Activated T-cell treated with anti-CD3 and anti-CD28 coated beads, Interleukin-2, amount 50 U/mL, for 72 hours (primary cell): ENCODE measurements at regions not wholly inside any gene's neighbourhood (a gene's known extent, or its start where the extent isn't known, plus 50 kb on each side); places are given as distances from the start of the nearest gene placed in this dataset.
A peak's percentile ranks its signal among the peaks of the same experiment; 100 is the strongest.

ENCODE experiments used
- ATAC-seq, 2 donors: fragments of 150-1000 bp; cut with Tn5 transposase; replicated peaks in 1 of 2; 2 replicates each; pipeline ENCODE4 v1.10.0; 2021; ENCODE audit warnings: moderate library complexity in 2 of 2, mild to moderate bottlenecking in 1 of 2
- DNase-seq, 2 donors: peaks; one replicate each; pipeline ENCODE4 v3.0.0; 2021 to 2022; ENCODE audit warnings: mixed read lengths in 1 of 2
- H3K27ac Mint-ChIP-seq: one replicate; pipeline ENCODE4 v1.8.0; 2022; ENCODE audit warnings: mild to moderate bottlenecking, moderate library complexity, mixed read lengths
- H3K27me3 Mint-ChIP-seq: one replicate; pipeline ENCODE4 v1.8.0; 2022; ENCODE audit warnings: low read depth, mixed read lengths
- H3K36me3 Mint-ChIP-seq, 2 donors: one replicate each; pipeline ENCODE4 v1.8.0; 2022; ENCODE audit warnings: mixed read lengths in 2 of 2, mild to moderate bottlenecking in 1 of 2; ENCODE audit not compliant: insufficient read depth in 2 of 2
- H3K4me1 Mint-ChIP-seq: one replicate; pipeline ENCODE4 v1.8.0; 2022; ENCODE audit warnings: low read depth, mixed read lengths
- H3K4me3 Mint-ChIP-seq, 2 donors: one replicate each; pipeline ENCODE4 v1.8.0; 2022; ENCODE audit warnings: mild to moderate bottlenecking in 2 of 2, mixed read lengths in 2 of 2, moderate library complexity in 2 of 2
- H3K9me3 Mint-ChIP-seq, 2 donors: one replicate each; pipeline ENCODE4 v1.8.0; 2022; ENCODE audit warnings: mixed read lengths in 2 of 2

GRCh38 chr12:90078344-90078743 lies 369.7 kb upstream of the ATP2B1 start:
- ATAC-seq (peak in 1 of 2 donors; percentile 42), DNase-seq (no peak)
- Mint-ChIP-seq H3K27ac (no peak overlapping the region), H3K36me3 (no peaks in the 10 kb centered on the region), H3K27me3 (peaks cover 11% of the 10 kb centered on the region), H3K4me3 (no peak overlapping the region), H3K9me3 (no peaks in the 10 kb centered on the region), H3K4me1 (peaks cover 38% of the 10 kb centered on the region)

GRCh38 chr12:90077756-90078155 lies 369.1 kb upstream of the ATP2B1 start:
- Mint-ChIP-seq H3K36me3 (no peaks in the 10 kb centered on the region), H3K9me3 (no peaks in the 10 kb centered on the region), H3K4me1 (peaks cover 38% of the 10 kb centered on the region), H3K4me3 (no peak overlapping the region), H3K27ac (no peak overlapping the region), H3K27me3 (peaks cover 13% of the 10 kb centered on the region)
- ATAC-seq (no peak), DNase-seq (no peak)

DNA sequence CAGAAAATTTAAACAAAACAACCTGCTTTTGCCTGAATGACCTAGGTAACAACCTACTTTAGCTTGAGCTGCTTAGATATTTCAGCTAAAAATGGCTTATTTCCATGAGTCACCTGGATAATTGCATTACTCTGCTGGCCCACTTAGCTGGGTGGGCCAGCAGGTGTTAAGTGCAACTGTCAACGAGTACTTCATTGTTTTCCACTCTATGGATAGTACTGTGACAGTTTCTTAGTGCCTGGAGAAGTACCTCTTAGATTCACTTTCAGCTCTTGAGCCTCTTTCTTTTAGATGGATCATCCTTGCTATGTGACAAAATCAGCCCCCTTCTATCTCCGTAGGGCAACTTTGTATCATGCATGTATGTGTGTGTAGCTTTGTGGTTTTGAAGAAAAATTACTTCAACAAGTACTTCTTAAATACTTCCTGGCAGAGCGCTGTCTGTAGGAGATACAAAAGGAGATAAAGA lies 368.2 kb upstream of the ATP2B1 start:
- ATAC-seq (peak; percentile 37 to 67), DNase-seq (no peak)
- H3K4me1 Mint-ChIP-seq, result peaks cover 38% of the 10 kb centered on the region
- no peak overlapping the region for H3K27ac Mint-ChIP-seq
- peak overlapping the region; percentile 9 to 48 for H3K4me3 Mint-ChIP-seq
- no peaks in the 10 kb centered on the region for H3K36me3 Mint-ChIP-seq
- peaks cover 13% of the 10 kb centered on the region for H3K27me3 Mint-ChIP-seq
- no peaks in the 10 kb centered on the region for H3K9me3 Mint-ChIP-seq

DNA sequence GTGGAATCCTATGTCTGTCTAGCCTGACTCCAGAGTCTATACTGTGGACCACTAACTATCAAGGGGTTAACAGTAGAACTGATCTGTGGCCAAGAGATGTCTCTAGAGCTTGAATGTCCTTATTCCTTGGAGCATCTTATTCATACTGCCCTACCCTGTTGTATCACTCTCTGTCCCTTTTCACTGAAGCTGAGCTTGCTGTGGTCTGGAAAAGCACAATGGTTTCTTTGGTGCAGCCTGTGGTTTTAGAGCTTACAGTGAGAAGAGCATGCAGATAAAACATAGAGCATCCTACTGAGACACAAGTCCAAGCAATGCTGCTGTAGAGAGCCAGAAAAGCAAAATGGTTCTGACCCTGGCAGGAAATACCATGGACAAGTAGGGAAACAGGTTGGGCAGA lies 367.0 kb upstream of the ATP2B1 start:
- ATAC-seq, result peak; percentile 29 to 48
- peaks cover 38% of the 10 kb centered on the region for H3K4me1 Mint-ChIP-seq
- H3K4me3 Mint-ChIP-seq, result no peak overlapping the region
- H3K9me3 Mint-ChIP-seq, result peaks cover 0 to 2% of the 10 kb centered on the region in 2 donors
- H3K36me3 Mint-ChIP-seq, result no peaks in the 10 kb centered on the region
- no peak overlapping the region for H3K27ac Mint-ChIP-seq
- H3K27me3 Mint-ChIP-seq, result peaks cover 13% of the 10 kb centered on the region
- DNase-seq, result no peak

DNA sequence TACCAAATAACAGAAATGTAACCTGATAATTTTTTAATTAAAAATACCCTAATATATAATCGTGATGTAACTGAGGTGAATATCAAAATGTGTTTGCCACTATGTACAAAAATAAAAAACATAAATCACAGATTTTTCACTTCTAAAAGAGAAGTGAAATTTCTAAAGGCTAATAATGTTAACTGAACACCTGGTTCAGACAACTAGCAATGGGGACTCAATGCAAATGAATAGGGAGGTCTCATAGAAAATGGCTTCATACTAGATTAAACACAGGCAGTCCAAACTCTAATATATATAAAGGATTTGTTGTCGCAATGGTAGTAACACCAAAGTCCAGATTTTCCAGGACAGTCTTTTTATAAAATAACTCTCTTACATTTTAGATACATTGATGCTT lies 365.4 kb upstream of the ATP2B1 start:
- no peaks in the 10 kb centered on the region for H3K36me3 Mint-ChIP-seq
- ATAC-seq (no peak), DNase-seq (no peak)
- no peak overlapping the region for H3K4me3 Mint-ChIP-seq
- H3K27me3 Mint-ChIP-seq, result peaks cover 13% of the 10 kb centered on the region
- no peak overlapping the region for H3K27ac Mint-ChIP-seq
- peaks cover 0 to 4% of the 10 kb centered on the region in 2 donors for H3K9me3 Mint-ChIP-seq
- H3K4me1 Mint-ChIP-seq, result peaks cover 33% of the 10 kb centered on the region

DNA sequence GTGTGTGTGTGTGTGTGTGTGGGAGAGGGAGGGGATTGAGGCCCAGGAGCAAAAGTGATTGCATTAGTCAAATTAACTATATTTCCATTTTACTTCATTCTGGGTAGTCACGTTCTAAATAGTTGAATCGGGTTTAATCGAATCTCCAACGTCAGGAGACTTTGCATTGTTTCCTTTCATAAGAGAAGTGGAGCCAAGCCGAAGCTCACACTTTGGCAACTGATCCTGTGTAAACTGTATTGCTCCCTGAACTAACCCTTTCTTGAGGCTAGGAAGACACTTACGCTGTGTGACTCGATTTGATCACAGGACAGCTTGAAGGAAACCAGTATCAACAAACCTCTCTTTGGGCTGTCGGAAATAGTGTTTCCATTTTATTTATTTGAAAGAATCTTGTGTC lies 363.4 kb upstream of the ATP2B1 start:
- ATAC-seq (no peak), DNase-seq (no peak)
- Mint-ChIP-seq H3K27me3 (peaks cover 13% of the 10 kb centered on the region), H3K4me3 (no peak overlapping the region), H3K36me3 (no peaks in the 10 kb centered on the region), H3K27ac (no peak overlapping the region), H3K9me3 (peaks cover 0 to 4% of the 10 kb centered on the region in 2 donors), H3K4me1 (peaks cover 12% of the 10 kb centered on the region)

DNA sequence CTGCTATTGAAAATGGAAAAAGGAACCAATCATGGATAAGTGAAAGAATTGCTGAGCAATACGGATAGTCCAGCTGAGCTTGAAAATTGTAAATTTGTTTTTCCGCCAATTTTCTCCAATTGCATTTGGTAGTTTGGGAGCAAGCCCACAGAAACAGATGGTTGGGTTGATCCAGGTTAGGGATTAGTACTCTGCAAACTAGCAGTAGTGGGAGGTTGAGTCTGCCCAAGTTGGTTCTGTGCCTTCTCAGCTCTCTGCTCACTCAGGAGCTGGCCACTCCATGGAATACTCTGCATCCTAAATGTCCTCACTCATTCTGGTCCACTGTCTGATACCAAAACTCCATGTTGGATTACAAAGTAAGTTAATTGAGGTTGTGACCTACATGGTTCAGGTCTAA lies 361.1 kb upstream of the ATP2B1 start:
- Mint-ChIP-seq H3K36me3 (no peaks in the 10 kb centered on the region), H3K27ac (no peak overlapping the region), H3K4me1 (no peaks in the 10 kb centered on the region), H3K4me3 (no peak overlapping the region), H3K9me3 (peaks cover 0 to 4% of the 10 kb centered on the region in 2 donors), H3K27me3 (peaks cover 9% of the 10 kb centered on the region)
- ATAC-seq (no peak), DNase-seq (no peak)

- ATAC-seq, result no peak
- Mint-ChIP-seq H3K36me3 (no peaks in the 10 kb centered on the region), H3K27ac (no peak overlapping the region), H3K4me3 (no peak overlapping the region), H3K27me3 (no peaks in the 10 kb centered on the region), H3K9me3 (peaks cover 0 to 4% of the 10 kb centered on the region in 2 donors), H3K4me1 (no peaks in the 10 kb centered on the region)
- DNase-seq, result no peak
Observed at GRCh38 chr12:90067791-90068190, 359.2 kb upstream of the ATP2B1 start.

DNA sequence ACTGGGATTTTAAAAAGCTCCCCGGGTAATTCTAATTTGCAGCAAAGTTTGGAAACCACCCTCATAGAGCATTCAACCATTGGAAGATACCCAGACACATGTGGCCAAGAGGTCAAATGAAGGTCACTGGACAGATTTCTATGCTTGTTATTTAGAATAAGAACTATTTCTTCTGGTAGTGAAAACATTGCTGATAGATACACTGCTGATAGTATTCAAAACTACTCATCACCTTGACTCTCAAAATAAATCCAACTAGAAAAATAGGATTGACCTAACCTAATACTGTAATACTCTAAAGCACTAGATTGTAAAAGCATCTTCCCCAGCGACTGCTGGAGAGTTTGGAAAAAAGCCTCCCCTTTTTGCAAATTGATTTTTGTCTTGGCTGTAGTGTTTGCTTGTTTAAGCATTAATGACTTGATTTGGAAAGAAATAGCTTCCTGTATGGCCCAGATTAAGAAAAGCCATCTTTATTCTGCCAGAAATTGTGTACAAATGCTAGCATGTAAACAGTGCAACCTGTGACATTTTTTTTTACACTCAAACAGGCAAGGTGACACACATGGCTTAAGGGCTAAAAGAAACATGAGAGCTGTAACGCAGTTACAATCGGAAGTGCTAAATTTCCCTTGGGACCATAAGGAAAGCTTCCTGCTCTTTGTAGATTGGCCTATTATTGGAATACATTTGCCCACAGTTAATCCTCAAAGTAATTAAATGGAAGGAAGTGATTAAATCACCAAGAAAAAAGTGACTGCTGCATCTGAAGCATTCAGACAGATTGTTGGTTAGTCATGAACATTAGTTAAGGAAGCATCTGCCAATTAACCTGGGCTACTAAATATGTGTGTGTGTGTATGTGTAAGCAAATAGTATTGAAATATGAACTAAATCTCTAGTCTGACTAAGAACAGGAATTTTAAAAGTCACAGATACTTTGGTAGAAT lies 356.5 kb upstream of the ATP2B1 start:
- no peak overlapping the region for H3K27ac Mint-ChIP-seq
- DNase-seq, result no peak
- no peaks in the 10 kb centered on the region for H3K4me1 Mint-ChIP-seq
- ATAC-seq, result no peak
- H3K27me3 Mint-ChIP-seq, result no peaks in the 10 kb centered on the region
- H3K4me3 Mint-ChIP-seq, result no peak overlapping the region
- H3K36me3 Mint-ChIP-seq, result no peaks in the 10 kb centered on the region
- no peaks in the 10 kb centered on the region for H3K9me3 Mint-ChIP-seq

- H3K27ac Mint-ChIP-seq, result no peak overlapping the region
- no peaks in the 10 kb centered on the region for H3K4me1 Mint-ChIP-seq
- DNase-seq, result no peak
- H3K27me3 Mint-ChIP-seq, result no peaks in the 10 kb centered on the region
- H3K36me3 Mint-ChIP-seq, result no peaks in the 10 kb centered on the region
- ATAC-seq, result no peak
- H3K4me3 Mint-ChIP-seq, result no peak overlapping the region
- no peaks in the 10 kb centered on the region for H3K9me3 Mint-ChIP-seq
Observed at GRCh38 chr12:90062799-90063198, 354.2 kb upstream of the ATP2B1 start.

DNA sequence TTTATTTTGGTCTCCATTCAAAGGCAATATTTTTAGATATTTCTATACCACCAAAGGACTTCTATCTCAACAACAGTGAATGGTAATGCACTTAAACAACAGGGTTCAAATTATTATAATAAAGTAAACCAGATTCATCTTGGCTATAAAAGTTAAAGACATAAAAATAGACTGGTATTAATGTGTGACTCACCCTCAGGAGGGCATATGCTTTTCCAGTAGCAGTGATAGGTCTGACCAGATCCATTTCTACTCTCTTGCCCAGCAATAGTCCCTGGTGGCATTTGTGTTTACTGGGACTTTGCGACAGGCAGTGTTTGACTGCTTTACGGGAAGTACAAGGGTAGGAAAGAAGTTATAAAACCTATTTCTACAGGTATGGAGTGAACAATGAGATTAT lies 353.2 kb upstream of the ATP2B1 start:
- no peak for DNase-seq
- no peak for ATAC-seq
- Mint-ChIP-seq H3K9me3 (no peaks in the 10 kb centered on the region), H3K27ac (no peak overlapping the region), H3K36me3 (no peaks in the 10 kb centered on the region), H3K27me3 (peaks cover 5% of the 10 kb centered on the region), H3K4me3 (no peak overlapping the region), H3K4me1 (no peaks in the 10 kb centered on the region)

DNA sequence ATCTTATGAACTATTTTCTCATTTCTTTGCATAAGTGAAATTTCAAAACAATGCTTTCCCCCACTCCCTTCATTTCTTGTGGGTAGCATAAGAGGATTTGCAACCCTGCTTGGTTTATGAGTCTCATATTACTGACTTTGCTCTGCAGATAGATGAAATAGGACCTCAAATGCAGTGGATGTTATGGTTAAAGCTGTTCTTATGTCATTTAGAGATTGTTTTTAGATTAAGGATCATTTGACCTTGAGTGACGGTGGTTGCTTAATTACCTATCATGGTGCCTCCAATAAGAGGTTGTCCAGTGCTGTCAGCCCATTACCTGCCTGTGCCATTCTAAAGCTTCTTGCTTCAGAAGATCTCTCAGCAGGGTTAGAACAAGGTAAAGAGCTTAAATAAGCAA lies 351.4 kb upstream of the ATP2B1 start:
- DNase-seq (no peak), ATAC-seq (no peak)
- H3K4me3 Mint-ChIP-seq, result no peak overlapping the region
- no peaks in the 10 kb centered on the region for H3K4me1 Mint-ChIP-seq
- no peaks in the 10 kb centered on the region for H3K36me3 Mint-ChIP-seq
- no peaks in the 10 kb centered on the region for H3K9me3 Mint-ChIP-seq
- H3K27me3 Mint-ChIP-seq, result peaks cover 5% of the 10 kb centered on the region
- H3K27ac Mint-ChIP-seq, result no peak overlapping the region

DNA sequence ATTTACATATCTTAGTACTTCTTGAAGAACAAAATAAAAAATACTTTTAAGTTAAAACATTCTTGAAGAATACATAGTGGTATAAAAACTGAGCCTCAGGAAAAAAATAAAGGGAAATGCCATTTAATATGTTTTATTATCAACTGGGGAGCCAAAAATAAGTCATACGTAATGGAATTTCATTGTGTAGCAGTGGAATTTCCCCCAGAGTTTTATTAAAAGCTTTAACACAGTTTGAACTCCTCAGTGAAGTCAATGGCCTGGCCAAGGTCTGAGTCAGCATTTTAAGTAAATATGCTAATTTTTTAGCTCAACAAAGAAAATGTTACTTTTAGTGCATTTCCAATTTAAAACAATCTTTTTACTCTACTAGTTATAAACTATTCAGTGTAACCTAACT lies 350.1 kb upstream of the ATP2B1 start:
- ATAC-seq (no peak), DNase-seq (no peak)
- Mint-ChIP-seq H3K27ac (no peak overlapping the region), H3K9me3 (no peaks in the 10 kb centered on the region), H3K27me3 (peaks cover 5% of the 10 kb centered on the region), H3K4me3 (no peak overlapping the region), H3K4me1 (no peaks in the 10 kb centered on the region), H3K36me3 (no peaks in the 10 kb centered on the region)

GRCh38 chr12:90055071-90055470 lies 346.4 kb upstream of the ATP2B1 start:
- Mint-ChIP-seq H3K4me1 (no peaks in the 10 kb centered on the region), H3K9me3 (no peaks in the 10 kb centered on the region), H3K4me3 (no peak overlapping the region), H3K36me3 (no peaks in the 10 kb centered on the region), H3K27me3 (peaks cover 9% of the 10 kb centered on the region), H3K27ac (no peak overlapping the region)
- no peak for DNase-seq
- ATAC-seq, result no peak
